GM12891 (cell line): ENCODE measurements at regions not wholly inside any gene's neighbourhood (a gene's known extent, or its start where the extent isn't known, plus 50 kb on each side); places are given as distances from the start of the nearest gene placed in this dataset.
"Not testable (repeated sequence)": the region's sequence is repeated elsewhere in the genome, so short reads cannot be mapped to it uniquely, and the experiment has no call there.

ENCODE experiments used
- POLR2A ChIP-seq: IDR thresholded peaks from 2 replicates; pipeline ENCODE4 v1.6.1; 2011; ENCODE audit warnings: low read depth, low read length, control low read depth
- TAF1 ChIP-seq: IDR thresholded peaks from 2 replicates; pipeline ENCODE4 v1.6.1; 2011; ENCODE audit warnings: low read depth, low read length, control low read depth

DNA sequence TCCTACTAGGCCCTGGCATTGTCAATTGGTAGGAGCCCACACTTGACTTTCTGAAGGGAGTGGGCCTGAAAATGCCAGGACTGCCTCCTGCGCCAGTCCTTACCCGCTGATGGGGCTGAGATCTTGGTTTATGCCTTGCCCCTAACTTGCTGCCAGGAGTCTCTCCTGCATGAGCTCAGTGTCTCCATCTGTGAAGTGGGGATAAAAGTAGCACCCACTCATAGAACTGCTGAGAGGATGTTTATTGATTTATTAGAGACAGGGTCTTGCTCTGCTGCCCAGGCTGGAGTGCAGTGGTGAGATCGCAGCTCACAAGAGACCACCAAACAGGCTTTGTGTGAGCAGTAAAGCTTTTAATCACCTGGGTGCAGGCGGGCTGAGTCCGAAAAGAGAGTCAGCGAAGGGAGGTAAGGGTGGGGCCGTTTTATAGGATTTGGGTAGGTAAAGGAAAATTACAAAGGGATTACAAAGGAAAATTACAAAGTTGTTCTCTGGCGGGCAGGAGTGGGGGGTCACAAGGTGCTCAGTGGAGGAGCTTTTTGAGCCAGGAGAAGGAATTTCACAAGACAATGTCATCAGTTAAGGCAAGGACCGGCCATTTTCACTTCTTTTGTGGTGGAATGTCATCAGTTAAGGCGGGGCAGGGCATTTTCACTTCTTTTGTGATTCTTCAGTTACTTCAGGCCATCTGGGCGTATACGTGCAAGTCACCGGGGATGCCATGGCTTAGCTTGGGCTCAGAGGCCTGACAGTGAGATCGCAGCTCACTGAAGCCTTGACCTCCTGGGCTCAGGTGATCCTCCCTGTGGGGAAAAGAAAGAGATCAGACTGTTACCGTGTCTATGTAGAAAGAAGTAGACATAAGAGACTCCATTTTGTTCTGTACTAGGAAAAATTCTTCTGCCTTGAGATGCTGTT is 93.7 kb downstream of the LSM3 start:
- TF ChIP-seq POLR2A, TAF1: not testable (repeated sequence)
